HEK293 (cell line): ENCODE measurements at regions not wholly inside any gene's neighbourhood (a gene's known extent, or its start where the extent isn't known, plus 50 kb on each side); places are given as distances from the start of the nearest gene placed in this dataset.
A peak's percentile ranks its signal among the peaks of the same experiment; 100 is the strongest.

Experiments
- CTCF ChIA-PET: fragments of 350-600 bp; formaldehyde crosslinking; extraction: SDS; loops from one replicate; lab custom pipeline; 2021; ENCODE audit warnings: antibody characterized with exemption; lab: Yijun Ruan, JAX
- POLR2A ChIA-PET: fragments of 300-600 bp; formaldehyde crosslinking; extraction: SDS; loops from one replicate; lab custom pipeline; 2020; ENCODE audit warnings: antibody characterized with exemption, inconsistent platforms; lab: Yijun Ruan, JAX
- H3K27ac ChIP-seq: fragments of 200-500 bp; sonication (Bioruptor generic); 2 replicates; pipeline ENCODE4 v1.5.1; 2014; ENCODE audit warnings: low read depth, low read length, control low read depth, inconsistent platforms; ENCODE audit errors: extremely low read depth
- H3K36me3 ChIP-seq, 2 experiments: fragments of 200-500 bp in 1 of 2; sonication (Bioruptor generic) in 1 of 2; 1 replicate in 1 of 2; 2 replicates in 1 of 2; pipeline ENCODE4 v1.5.1; 2014 to 2017; ENCODE audit warnings: inconsistent platforms in 2 of 2, low read length in 2 of 2; ENCODE audit not compliant: control insufficient read depth in 2 of 2, insufficient read depth in 1 of 2
- H3K4me1 ChIP-seq: fragments of 200-500 bp; sonication (Bioruptor generic); 2 replicates; pipeline ENCODE4 v1.5.1; 2014; ENCODE audit warnings: mild to moderate bottlenecking, low read length, inconsistent platforms; ENCODE audit not compliant: control insufficient read depth, insufficient read depth
- H3K4me3 ChIP-seq: 2 replicates; pipeline ENCODE4 v1.5.1; 2011; ENCODE audit warnings: low read depth, mild to moderate bottlenecking, control low read depth, low read length, moderate library complexity
- H3K9me3 ChIP-seq: fragments of 200-500 bp; sonication (Bioruptor generic); 2 replicates; pipeline ENCODE4 v1.5.1; 2014; ENCODE audit warnings: low read depth, low read length, inconsistent platforms; ENCODE audit not compliant: control insufficient read depth, insufficient read depth
- EGR2 ChIP-seq: fragments of 450-650 bp; formaldehyde crosslinking; IDR thresholded peaks from 2 replicates; pipeline ENCODE4 v1.5.1; 2016; ENCODE audit warnings: low read depth, missing biosample characterization, missing genetic modification characterization
- KLF10 ChIP-seq: fragments of 450-650 bp; IDR thresholded peaks from 2 replicates; pipeline ENCODE4 v1.5.1; 2018; ENCODE audit warnings: missing biosample characterization, mild to moderate bottlenecking, missing genetic modification characterization
- KLF7 ChIP-seq: fragments of 450-650 bp; formaldehyde crosslinking; IDR thresholded peaks from 2 replicates; pipeline ENCODE4 v1.5.1; 2016; ENCODE audit warnings: missing biosample characterization, missing genetic modification characterization, borderline replicate concordance
- REPIN1 ChIP-seq: fragments of 450-650 bp; formaldehyde crosslinking; IDR thresholded peaks from 2 replicates; pipeline ENCODE4 v1.5.1; 2017; ENCODE audit warnings: missing biosample characterization, missing genetic modification characterization, low read depth
- ZBTB7A ChIP-seq: fragments of 450-650 bp; formaldehyde crosslinking; IDR thresholded peaks from 2 replicates; pipeline ENCODE4 v1.5.1; 2016; ENCODE audit warnings: low read depth, missing biosample characterization, missing genetic modification characterization
- ZBTB8A ChIP-seq: fragments of 450-650 bp; formaldehyde crosslinking; IDR thresholded peaks from 2 replicates; pipeline ENCODE4 v1.5.1; 2016; ENCODE audit warnings: missing biosample characterization, missing genetic modification characterization
- ZFHX2 ChIP-seq: fragments of 450-650 bp; formaldehyde crosslinking; conservative IDR thresholded peaks from 2 replicates; pipeline ENCODE4 v1.5.1; 2016; ENCODE audit warnings: missing biosample characterization, missing genetic modification characterization
- ZNF211 ChIP-seq: fragments of 450-650 bp; formaldehyde crosslinking; IDR thresholded peaks from 2 replicates; pipeline ENCODE4 v1.5.1; 2016; ENCODE audit warnings: low read depth, missing biosample characterization, missing genetic modification characterization
- ZNF266 ChIP-seq: fragments of 450-650 bp; formaldehyde crosslinking; IDR thresholded peaks from 2 replicates; pipeline ENCODE4 v1.5.1; 2016; ENCODE audit warnings: missing biosample characterization, missing genetic modification characterization, low read depth
- ZNF501 ChIP-seq: fragments of 450-650 bp; formaldehyde crosslinking; IDR thresholded peaks from 2 replicates; pipeline ENCODE4 v1.5.1; 2016; ENCODE audit warnings: missing biosample characterization, missing genetic modification characterization
- ZNF560 ChIP-seq: fragments of 450-650 bp; formaldehyde crosslinking; IDR thresholded peaks from 2 replicates; pipeline ENCODE4 v1.5.1; 2017; ENCODE audit warnings: missing biosample characterization, missing genetic modification characterization, borderline replicate concordance
- ZNF585B ChIP-seq: fragments of 450-650 bp; formaldehyde crosslinking; IDR thresholded peaks from 2 replicates; pipeline ENCODE4 v1.5.1; 2016; ENCODE audit warnings: missing biosample characterization, missing genetic modification characterization
- ZNF610 ChIP-seq: fragments of 450-650 bp; formaldehyde crosslinking; IDR thresholded peaks from 2 replicates; pipeline ENCODE4 v1.5.1; 2016; ENCODE audit warnings: missing biosample characterization, missing genetic modification characterization, borderline replicate concordance
- ZNF777 ChIP-seq: fragments of 450-650 bp; formaldehyde crosslinking; IDR thresholded peaks from 2 replicates; pipeline ENCODE4 v1.5.1; 2017; ENCODE audit warnings: missing biosample characterization, missing genetic modification characterization, borderline replicate concordance
- ZNF791 ChIP-seq: fragments of 450-650 bp; formaldehyde crosslinking; IDR thresholded peaks from 2 replicates; pipeline ENCODE4 v1.5.1; 2016; ENCODE audit warnings: missing biosample characterization, missing genetic modification characterization
- ZXDB ChIP-seq: fragments of 450-650 bp; formaldehyde crosslinking; IDR thresholded peaks from 2 replicates; pipeline ENCODE4 v1.5.1; 2016; ENCODE audit warnings: missing biosample characterization, missing genetic modification characterization
- TF ChIP-seq, protein P1 (sequence below): fragments of 450-650 bp; formaldehyde crosslinking; IDR thresholded peaks from 2 replicates; pipeline ENCODE4 v1.5.1; 2016; ENCODE audit warnings: missing biosample characterization, missing genetic modification characterization
- TF ChIP-seq, protein P2 (sequence below): fragments of 450-650 bp; formaldehyde crosslinking; IDR thresholded peaks from 2 replicates; pipeline ENCODE4; 2016; ENCODE audit warnings: missing biosample characterization, missing genetic modification characterization
- TF ChIP-seq, protein P3 (sequence below): sonication (generic); formaldehyde crosslinking; IDR thresholded peaks from 2 replicates; pipeline ENCODE4 v1.8.1; 2022; ENCODE audit warnings: mild to moderate bottlenecking, moderate library complexity, missing genetic modification reagents
- TF ChIP-seq, protein P4 (sequence below): fragments of 450-650 bp; formaldehyde crosslinking; IDR thresholded peaks from 2 replicates; pipeline ENCODE4 v1.5.1; 2017; ENCODE audit warnings: missing biosample characterization, missing genetic modification characterization
- TF ChIP-seq, protein P5 (sequence below): fragments of 450-650 bp; formaldehyde crosslinking; IDR thresholded peaks from 2 replicates; pipeline ENCODE4 v1.5.1; 2016; ENCODE audit warnings: missing biosample characterization, missing genetic modification characterization

DNA sequence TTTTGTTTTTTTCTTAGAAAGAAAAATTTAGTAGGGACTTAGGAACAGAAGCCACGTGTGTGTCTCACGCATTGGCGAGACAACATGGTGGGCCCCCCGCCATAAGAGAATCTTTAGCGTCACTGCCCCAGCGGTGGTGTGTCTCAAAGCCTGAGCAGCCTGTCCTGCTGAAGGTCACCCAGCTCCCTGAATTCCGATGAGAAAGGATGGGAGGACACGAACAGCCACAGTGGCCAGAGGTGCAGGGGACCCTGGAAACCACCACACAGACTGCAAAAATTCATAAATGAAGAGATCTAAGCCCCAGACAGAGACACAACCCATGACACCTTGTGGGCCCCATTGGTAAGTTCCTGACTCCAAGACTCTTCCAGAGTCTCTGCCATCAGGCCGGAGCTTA is 266.1 kb upstream of the RAB6C start:
- ChIA-PET CTCF (interaction anchor here (0.7 to 1.0 kb wide), 2 partner anchors 137 to 792 kb away, joined by 3 to 4 read pairs; no protein-coding TSS in a partner anchor), POLR2A (no interaction called here)
- TF ChIP-seq ZNF560 (tag by site-specific recombination) (no peak), ZNF777 (tag by site-specific recombination) (no peak), KLF10 (no peak), ZNF585B (tag by site-specific recombination) (no peak), ZBTB8A (no peak), ZNF501 (tag by site-specific recombination) (no peak), ZNF211 (tag by site-specific recombination) (no peak)
- TF ChIP-seq, protein P1, sequence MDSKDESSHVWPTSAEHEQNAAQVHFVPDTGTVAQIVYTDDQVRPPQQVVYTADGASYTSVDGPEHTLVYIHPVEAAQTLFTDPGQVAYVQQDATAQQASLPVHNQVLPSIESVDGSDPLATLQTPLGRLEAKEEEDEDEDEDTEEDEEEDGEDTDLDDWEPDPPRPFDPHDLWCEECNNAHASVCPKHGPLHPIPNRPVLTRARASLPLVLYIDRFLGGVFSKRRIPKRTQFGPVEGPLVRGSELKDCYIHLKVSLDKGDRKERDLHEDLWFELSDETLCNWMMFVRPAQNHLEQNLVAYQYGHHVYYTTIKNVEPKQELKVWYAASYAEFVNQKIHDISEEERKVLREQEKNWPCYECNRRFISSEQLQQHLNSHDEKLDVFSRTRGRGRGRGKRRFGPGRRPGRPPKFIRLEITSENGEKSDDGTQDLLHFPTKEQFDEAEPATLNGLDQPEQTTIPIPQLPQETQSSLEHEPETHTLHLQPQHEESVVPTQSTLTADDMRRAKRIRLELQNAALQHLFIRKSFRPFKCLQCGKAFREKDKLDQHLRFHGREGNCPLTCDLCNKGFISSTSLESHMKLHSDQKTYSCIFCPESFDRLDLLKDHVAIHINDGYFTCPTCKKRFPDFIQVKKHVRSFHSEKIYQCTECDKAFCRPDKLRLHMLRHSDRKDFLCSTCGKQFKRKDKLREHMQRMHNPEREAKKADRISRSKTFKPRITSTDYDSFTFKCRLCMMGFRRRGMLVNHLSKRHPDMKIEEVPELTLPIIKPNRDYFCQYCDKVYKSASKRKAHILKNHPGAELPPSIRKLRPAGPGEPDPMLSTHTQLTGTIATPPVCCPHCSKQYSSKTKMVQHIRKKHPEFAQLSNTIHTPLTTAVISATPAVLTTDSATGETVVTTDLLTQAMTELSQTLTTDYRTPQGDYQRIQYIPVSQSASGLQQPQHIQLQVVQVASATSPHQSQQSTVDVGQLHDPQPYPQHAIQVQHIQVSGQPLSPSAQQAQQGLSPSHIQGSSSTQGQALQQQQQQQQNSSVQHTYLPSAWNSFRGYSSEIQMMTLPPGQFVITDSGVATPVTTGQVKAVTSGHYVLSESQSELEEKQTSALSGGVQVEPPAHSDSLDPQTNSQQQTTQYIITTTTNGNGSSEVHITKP = no peak
- TF ChIP-seq, protein P2, sequence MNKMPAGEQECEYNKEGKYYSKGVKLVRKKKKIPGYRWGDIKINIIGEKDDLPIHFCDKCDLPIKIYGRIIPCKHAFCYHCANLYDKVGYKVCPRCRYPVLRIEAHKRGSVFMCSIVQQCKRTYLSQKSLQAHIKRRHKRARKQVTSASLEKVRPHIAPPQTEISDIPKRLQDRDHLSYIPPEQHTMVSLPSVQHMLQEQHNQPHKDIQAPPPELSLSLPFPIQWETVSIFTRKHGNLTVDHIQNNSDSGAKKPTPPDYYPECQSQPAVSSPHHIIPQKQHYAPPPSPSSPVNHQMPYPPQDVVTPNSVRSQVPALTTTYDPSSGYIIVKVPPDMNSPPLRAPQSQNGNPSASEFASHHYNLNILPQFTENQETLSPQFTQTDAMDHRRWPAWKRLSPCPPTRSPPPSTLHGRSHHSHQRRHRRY (tag by site-specific recombination) = no peak
- TF ChIP-seq, protein P3, sequence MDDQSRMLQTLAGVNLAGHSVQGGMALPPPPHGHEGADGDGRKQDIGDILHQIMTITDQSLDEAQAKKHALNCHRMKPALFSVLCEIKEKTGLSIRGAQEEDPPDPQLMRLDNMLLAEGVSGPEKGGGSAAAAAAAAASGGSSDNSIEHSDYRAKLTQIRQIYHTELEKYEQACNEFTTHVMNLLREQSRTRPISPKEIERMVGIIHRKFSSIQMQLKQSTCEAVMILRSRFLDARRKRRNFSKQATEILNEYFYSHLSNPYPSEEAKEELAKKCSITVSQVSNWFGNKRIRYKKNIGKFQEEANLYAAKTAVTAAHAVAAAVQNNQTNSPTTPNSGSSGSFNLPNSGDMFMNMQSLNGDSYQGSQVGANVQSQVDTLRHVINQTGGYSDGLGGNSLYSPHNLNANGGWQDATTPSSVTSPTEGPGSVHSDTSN (CRISPR knock-in tag) = no peak
- Histone ChIP-seq H3K27ac (no peak overlapping the region), H3K4me1 (no peaks in the 10 kb centered on the region), H3K4me3 (no peak overlapping the region), H3K9me3 (no peaks in the 10 kb centered on the region), H3K36me3 (no peaks in the 10 kb centered on the region)

DNA sequence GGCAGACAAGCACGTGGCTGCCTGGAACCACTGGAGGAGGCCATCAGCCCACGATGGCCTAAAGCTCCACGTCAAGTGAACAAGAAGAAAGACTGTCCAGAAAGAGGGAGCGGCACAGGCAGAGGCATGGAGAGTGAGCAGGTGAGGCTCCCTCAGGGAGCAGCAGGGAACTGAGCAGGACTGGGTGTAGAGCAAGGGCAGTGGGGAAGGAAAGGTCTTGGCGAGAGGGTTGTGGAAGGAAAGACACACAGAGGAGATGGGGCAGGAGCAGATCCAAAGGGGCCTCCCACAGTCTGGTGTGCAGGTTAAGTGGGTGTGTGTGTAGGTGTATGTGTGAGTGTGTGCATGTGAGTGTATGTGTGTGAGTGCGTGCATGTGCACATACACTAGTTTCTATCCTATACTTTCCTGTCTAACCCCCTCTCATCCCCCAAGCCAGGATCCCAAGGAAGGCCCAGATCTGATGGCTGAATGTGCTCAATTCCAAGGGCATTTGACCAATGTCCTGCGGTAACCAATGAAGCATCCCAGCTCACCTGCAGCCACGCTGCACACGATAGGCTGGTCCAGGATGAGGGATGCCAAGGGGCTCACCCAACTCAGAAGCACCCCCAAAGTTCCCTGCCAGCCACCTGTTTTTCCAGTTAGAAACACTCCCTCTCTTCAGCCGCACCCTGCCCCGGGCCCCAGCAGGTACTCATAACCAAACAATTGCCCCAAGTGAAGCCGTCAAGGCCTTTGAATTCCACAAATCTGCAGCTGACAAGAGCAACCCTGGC is 262.5 kb upstream of the RAB6C start:
- ChIA-PET POLR2A (no interaction called here), CTCF (interaction anchor here (0.6 kb wide), 1 partner anchor 207 kb away, joined by 3 read pairs; no protein-coding TSS in a partner anchor)
- Histone ChIP-seq H3K4me3 (no peak overlapping the region), H3K4me1 (no peaks in the 10 kb centered on the region), H3K27ac (no peak overlapping the region), H3K36me3 (no peaks in the 10 kb centered on the region), H3K9me3 (no peaks in the 10 kb centered on the region)
- TF ChIP-seq EGR2 (tag by site-specific recombination) = peak; percentile 35
- no peak for TF ChIP-seq ZNF791 (tag by site-specific recombination)
- TF ChIP-seq ZFHX2 = peak; percentile 62

DNA sequence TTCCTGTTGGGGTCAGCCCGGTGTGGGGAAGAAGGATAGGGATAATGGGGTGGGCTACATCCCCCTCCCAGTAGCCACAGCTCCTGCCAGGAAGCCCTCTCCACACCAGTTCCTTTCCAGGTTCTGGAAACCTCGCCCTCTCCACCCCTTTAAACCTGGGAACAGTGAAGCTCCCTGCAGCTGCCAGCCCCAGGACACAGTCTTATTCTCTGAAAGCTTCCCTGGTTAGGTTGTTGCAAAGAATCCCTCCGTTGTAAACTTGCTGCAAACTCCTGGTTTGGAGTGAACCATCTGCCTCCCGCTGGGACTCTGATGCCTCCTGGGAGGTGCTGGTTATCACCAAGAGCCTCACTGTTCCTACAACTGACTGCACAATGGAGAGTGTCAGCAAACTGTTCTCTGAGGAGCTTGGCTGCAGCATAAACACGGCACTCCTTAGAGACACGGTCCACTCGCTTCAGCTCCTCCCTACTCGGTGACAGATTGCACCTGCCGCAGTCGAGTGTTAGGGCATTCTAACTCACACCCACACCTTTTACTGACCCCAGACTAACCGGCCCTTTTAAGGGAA is 261.8 kb upstream of the RAB6C start:
- Histone ChIP-seq H3K27ac (no peak overlapping the region), H3K4me3 (no peak overlapping the region), H3K4me1 (no peaks in the 10 kb centered on the region), H3K36me3 (no peaks in the 10 kb centered on the region), H3K9me3 (no peaks in the 10 kb centered on the region)
- ChIA-PET CTCF (interaction anchor here (0.6 kb wide), 1 partner anchor 206 kb away, joined by 3 read pairs; no protein-coding TSS in a partner anchor), POLR2A (no interaction called here)
- TF ChIP-seq KLF7 (tag by site-specific recombination) (no peak), ZNF266 (tag by site-specific recombination) (no peak), ZNF610 (tag by site-specific recombination) (no peak), ZXDB (tag by site-specific recombination) (no peak), ZBTB8A (no peak), REPIN1 (tag by site-specific recombination) (no peak), ZBTB7A (no peak)
- TF ChIP-seq, protein P4, sequence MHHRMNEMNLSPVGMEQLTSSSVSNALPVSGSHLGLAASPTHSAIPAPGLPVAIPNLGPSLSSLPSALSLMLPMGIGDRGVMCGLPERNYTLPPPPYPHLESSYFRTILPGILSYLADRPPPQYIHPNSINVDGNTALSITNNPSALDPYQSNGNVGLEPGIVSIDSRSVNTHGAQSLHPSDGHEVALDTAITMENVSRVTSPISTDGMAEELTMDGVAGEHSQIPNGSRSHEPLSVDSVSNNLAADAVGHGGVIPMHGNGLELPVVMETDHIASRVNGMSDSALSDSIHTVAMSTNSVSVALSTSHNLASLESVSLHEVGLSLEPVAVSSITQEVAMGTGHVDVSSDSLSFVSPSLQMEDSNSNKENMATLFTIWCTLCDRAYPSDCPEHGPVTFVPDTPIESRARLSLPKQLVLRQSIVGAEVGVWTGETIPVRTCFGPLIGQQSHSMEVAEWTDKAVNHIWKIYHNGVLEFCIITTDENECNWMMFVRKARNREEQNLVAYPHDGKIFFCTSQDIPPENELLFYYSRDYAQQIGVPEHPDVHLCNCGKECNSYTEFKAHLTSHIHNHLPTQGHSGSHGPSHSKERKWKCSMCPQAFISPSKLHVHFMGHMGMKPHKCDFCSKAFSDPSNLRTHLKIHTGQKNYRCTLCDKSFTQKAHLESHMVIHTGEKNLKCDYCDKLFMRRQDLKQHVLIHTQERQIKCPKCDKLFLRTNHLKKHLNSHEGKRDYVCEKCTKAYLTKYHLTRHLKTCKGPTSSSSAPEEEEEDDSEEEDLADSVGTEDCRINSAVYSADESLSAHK (tag by site-specific recombination) = no peak
- TF ChIP-seq, protein P5, sequence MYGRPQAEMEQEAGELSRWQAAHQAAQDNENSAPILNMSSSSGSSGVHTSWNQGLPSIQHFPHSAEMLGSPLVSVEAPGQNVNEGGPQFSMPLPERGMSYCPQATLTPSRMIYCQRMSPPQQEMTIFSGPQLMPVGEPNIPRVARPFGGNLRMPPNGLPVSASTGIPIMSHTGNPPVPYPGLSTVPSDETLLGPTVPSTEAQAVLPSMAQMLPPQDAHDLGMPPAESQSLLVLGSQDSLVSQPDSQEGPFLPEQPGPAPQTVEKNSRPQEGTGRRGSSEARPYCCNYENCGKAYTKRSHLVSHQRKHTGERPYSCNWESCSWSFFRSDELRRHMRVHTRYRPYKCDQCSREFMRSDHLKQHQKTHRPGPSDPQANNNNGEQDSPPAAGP (tag by site-specific recombination) = no peak
